C4-2B (cell line): ENCODE measurements at regions not wholly inside any gene's neighbourhood (a gene's known extent, or its start where the extent isn't known, plus 50 kb on each side); places are given as distances from the start of the nearest gene placed in this dataset.

Source experiments
- CTCF ChIP-seq: fragments of 450-650 bp; conservative IDR thresholded peaks from 2 replicates; pipeline ENCODE4 v1.5.1; 2017; ENCODE audit warnings: mild to moderate bottlenecking
- ZFX ChIP-seq: fragments of 450-650 bp; IDR thresholded peaks from 2 replicates; pipeline ENCODE4 v1.6.1; 2017

- TF ChIP-seq CTCF (no peak), ZFX (no peak)
Observed at GRCh38 chr2:193272011-193272410, 1077.3 kb upstream of the TMEFF2 start.
